H1 (cell line): ENCODE measurements at regions not wholly inside any gene's neighbourhood (a gene's known extent, or its start where the extent isn't known, plus 50 kb on each side); places are given as distances from the start of the nearest gene placed in this dataset.

Experiments used
- CTCF ChIA-PET: fragments of 300-600 bp; sonication (Branson Sonifier 250); formaldehyde crosslinking; loops from one replicate; lab custom pipeline; 2021; ENCODE audit not compliant: partially characterized antibody; lab: Charles Lee
- POLR2A ChIA-PET: fragments of 300-600 bp; sonication (Branson Sonifier 250); formaldehyde crosslinking; loops from one replicate; lab custom pipeline; 2021; ENCODE audit warnings: inconsistent platforms; ENCODE audit not compliant: partially characterized antibody; lab: Charles Lee
- DNase-seq, 2 experiments: peaks; one replicate each; pipeline versions ENCODE4 v3.0.0 to v3.0.0-alpha.2; 2010 to 2022; ENCODE audit warnings: low spot score in 2 of 2, low read depth in 1 of 2, mixed read lengths in 1 of 2
- FAIRE-seq: peaks from 2 replicates; lab custom pipeline; 2011; peaks lifted over from hg19 to GRCh38; lab: Jason Lieb, UNC
- H2AFZ ChIP-seq: 2 replicates; pipeline ENCODE4 v1.8.1; 2012; ENCODE audit warnings: low read length, inconsistent platforms
- H2AK5ac ChIP-seq: 2 replicates; pipeline ENCODE4 v1.6.1; 2013; ENCODE audit warnings: low read depth, low read length
- H2BK120ac ChIP-seq: replicated peaks from 2 replicates; pipeline ENCODE3; 2013; ENCODE audit warnings: low read depth, low read length, inconsistent platforms
- H2BK12ac ChIP-seq: 2 replicates; pipeline ENCODE4 v1.6.1; 2013; ENCODE audit warnings: low read depth, low read length
- H2BK15ac ChIP-seq: 2 replicates; pipeline ENCODE4 v1.6.1; 2013; ENCODE audit warnings: low read length
- H2BK20ac ChIP-seq: 2 replicates; pipeline ENCODE4 v1.6.1; 2013; ENCODE audit warnings: low read length
- H2BK5ac ChIP-seq: 2 replicates; pipeline ENCODE4 v1.6.1; 2013; ENCODE audit warnings: low read depth, low read length
- H3K14ac ChIP-seq: 2 replicates; pipeline ENCODE4 v1.6.1; 2013; ENCODE audit warnings: inconsistent platforms; ENCODE audit not compliant: insufficient read length
- H3K18ac ChIP-seq: 2 replicates; pipeline ENCODE4 v1.6.1; 2013; ENCODE audit warnings: low read length; ENCODE audit errors: extremely low read depth
- H3K23ac ChIP-seq: 2 replicates; pipeline ENCODE4 v1.6.1; 2013; ENCODE audit warnings: inconsistent platforms; ENCODE audit not compliant: insufficient read length
- H3K23me2 ChIP-seq: 2 replicates; pipeline ENCODE4 v1.6.1; 2013; ENCODE audit warnings: low read depth, low read length
- H3K27ac ChIP-seq: 2 replicates; pipeline ENCODE4 v1.6.1; 2011; ENCODE audit warnings: low read depth, low read length, inconsistent platforms
- H3K27me3 ChIP-seq, 4 experiments: replicated peaks in 1 of 4; 1 replicate in 1 of 4; 2 replicates in 3 of 4; pipeline versions ENCODE4 v1.6.1 to v1.8.1; 2011 to 2013; ENCODE audit warnings: low read length in 3 of 4, mild to moderate bottlenecking in 3 of 4, inconsistent platforms in 2 of 4, mixed read lengths in 2 of 4, moderate library complexity in 1 of 4; ENCODE audit not compliant: control insufficient read depth in 3 of 4, insufficient read depth in 3 of 4; ENCODE audit errors: extremely low read depth in 1 of 4
- H3K36me3 ChIP-seq, 4 experiments: 2 replicates each; pipeline versions ENCODE4 v1.6.1 to v1.8.1; 2011 to 2013; ENCODE audit warnings: mild to moderate bottlenecking in 4 of 4, low read length in 3 of 4, moderate library complexity in 2 of 4, control low read depth in 1 of 4, inconsistent platforms in 1 of 4; ENCODE audit not compliant: insufficient read depth in 4 of 4, control insufficient read depth in 2 of 4
- H3K4ac ChIP-seq: replicated peaks from 2 replicates; pipeline ENCODE3; 2013; ENCODE audit warnings: low read length, low read depth, mixed read lengths, inconsistent platforms; ENCODE audit not compliant: insufficient read length
- H3K4me1 ChIP-seq, 4 experiments: replicated peaks in 1 of 4; 1 replicate in 1 of 4; 2 replicates in 3 of 4; pipeline versions ENCODE4 v1.6.1 to v1.8.1; 2011 to 2013; ENCODE audit warnings: low read length in 3 of 4, inconsistent platforms in 2 of 4, mixed read lengths in 1 of 4; ENCODE audit not compliant: insufficient read depth in 4 of 4, control insufficient read depth in 3 of 4
- H3K4me2 ChIP-seq, 2 experiments: 2 replicates each; pipeline versions ENCODE4 v1.6.1 to v1.8.1; 2011 to 2013; ENCODE audit warnings: low read depth in 2 of 2, low read length in 2 of 2, control low read depth in 1 of 2, inconsistent platforms in 1 of 2, mild to moderate bottlenecking in 1 of 2; ENCODE audit not compliant: insufficient read depth in 1 of 2
- H3K4me3 ChIP-seq, 4 experiments: fragments of 200-600, 300-600 bp in 1 of 4; sonication (generic), shearing (Covaris generic), sonication (Bioruptor Twin) in 1 of 4; 2 replicates each; pipeline versions ENCODE4 v1.5.1 to v1.8.1; 2011 to 2016; ENCODE audit warnings: low read length in 4 of 4, low read depth in 3 of 4, control low read depth in 2 of 4, inconsistent platforms in 2 of 4, mild to moderate bottlenecking in 2 of 4, mixed read lengths in 1 of 4, moderate library complexity in 1 of 4; ENCODE audit not compliant: insufficient read depth in 2 of 4; ENCODE audit errors: extremely low read depth in 1 of 4
- H3K56ac ChIP-seq: replicated peaks from 2 replicates; pipeline ENCODE3; 2013; ENCODE audit warnings: low read depth, mild to moderate bottlenecking, mixed read lengths, low read length, inconsistent platforms; ENCODE audit not compliant: insufficient read length
- H3K79me1 ChIP-seq: 2 replicates; pipeline ENCODE4 v1.6.1; 2013; ENCODE audit warnings: low read depth, low read length, control low read depth
- H3K79me2 ChIP-seq, 2 experiments: 2 replicates each; pipeline versions ENCODE4 v1.6.1 to v1.8.1; 2012 to 2013; ENCODE audit warnings: low read length in 2 of 2, mild to moderate bottlenecking in 2 of 2, inconsistent platforms in 1 of 2; ENCODE audit not compliant: insufficient read depth in 2 of 2, control insufficient read depth in 1 of 2
- H3K9ac ChIP-seq, 4 experiments: replicated peaks in 1 of 4; 1 replicate in 1 of 4; 2 replicates in 3 of 4; pipeline versions ENCODE4 v1.6.1 to v1.8.1; 2011 to 2013; ENCODE audit warnings: low read depth in 3 of 4, low read length in 3 of 4, control low read depth in 2 of 4, mild to moderate bottlenecking in 2 of 4, moderate library complexity in 2 of 4, inconsistent platforms in 1 of 4; ENCODE audit errors: extremely low read depth in 1 of 4
- H3K9me3 ChIP-seq, 2 experiments: 2 replicates each; pipeline versions ENCODE4 v1.6.1 to v1.8.1; 2012 to 2013; ENCODE audit warnings: mild to moderate bottlenecking in 2 of 2, moderate library complexity in 2 of 2, control low read depth in 1 of 2, inconsistent platforms in 1 of 2, low read depth in 1 of 2, low read length in 1 of 2, mixed read lengths in 1 of 2; ENCODE audit not compliant: insufficient read depth in 2 of 2
- H4K20me1 ChIP-seq, 2 experiments: replicated peaks in 1 of 2; 2 replicates each; pipeline versions ENCODE3 to v1.8.1; 2011 to 2013; ENCODE audit warnings: inconsistent platforms in 2 of 2, low read length in 2 of 2, mild to moderate bottlenecking in 1 of 2; ENCODE audit not compliant: insufficient read depth in 2 of 2, control insufficient read depth in 1 of 2
- H4K5ac ChIP-seq: 2 replicates; pipeline ENCODE4 v1.6.1; 2013; ENCODE audit warnings: low read length, low read depth, mixed read lengths, inconsistent platforms; ENCODE audit not compliant: insufficient read length
- H4K8ac ChIP-seq: 2 replicates; pipeline ENCODE4 v1.8.0; 2013; ENCODE audit warnings: mild to moderate bottlenecking, moderate library complexity, low read length, inconsistent platforms; ENCODE audit not compliant: insufficient read depth; ENCODE audit errors: extremely low read depth
- H4K91ac ChIP-seq: replicated peaks from 2 replicates; pipeline ENCODE3; 2013; ENCODE audit warnings: low read length, mixed read lengths, inconsistent platforms; ENCODE audit not compliant: insufficient read length
- HDAC2 ChIP-seq, 2 experiments: fragments of 300-600 bp in 1 of 2; sonication (generic) in 1 of 2; IDR thresholded peaks; 2 replicates each; pipeline ENCODE4 v1.6.1; 2011 to 2012; ENCODE audit warnings: low read depth in 2 of 2, low read length in 2 of 2, mild to moderate bottlenecking in 2 of 2, moderate library complexity in 2 of 2, borderline replicate concordance in 1 of 2, inconsistent platforms in 1 of 2
- POLR2A ChIP-seq, 2 experiments: IDR thresholded peaks; 1 replicate in 1 of 2; 2 replicates in 1 of 2; pipeline ENCODE4 v1.6.1; 2011; ENCODE audit warnings: low read depth in 2 of 2, low read length in 2 of 2, mild to moderate bottlenecking in 2 of 2; ENCODE audit errors: control extremely low read depth in 1 of 2
- POLR2AphosphoS5 ChIP-seq: IDR thresholded peaks from 2 replicates; pipeline ENCODE4 v1.6.1; 2011; ENCODE audit warnings: low read depth, low read length
- SIRT6 ChIP-seq: IDR thresholded peaks from one replicate; pipeline ENCODE4 v1.7.1; 2012; ENCODE audit warnings: low read length, inconsistent platforms
- SP4 ChIP-seq: IDR thresholded peaks from 2 replicates; pipeline ENCODE4 v1.6.1; 2012; ENCODE audit warnings: low read length, inconsistent platforms
- WGBS, 2 experiments: shearing (Covaris generic) in 1 of 2; methylation state at CpG; one replicate each; pipeline versions ENCODE4 v1.1.6 to v1.1.7; 2013 to 2015; ENCODE audit warnings: low lambda C conversion rate in 2 of 2, mixed read lengths in 2 of 2, inconsistent platforms in 1 of 2, low coverage in 1 of 2, missing lambda C conversion rate in 1 of 2; ENCODE audit not compliant: insufficient replicate concordance in 2 of 2, insufficient coverage in 1 of 2, insufficient read length in 1 of 2; ENCODE audit errors: extremely low coverage in 1 of 2, missing lambda C conversion rate in 1 of 2; 5-methylcytosine and 5-hydroxymethylcytosine counted together

- H3K23ac ChIP-seq: no peak overlapping the region
- H4K5ac ChIP-seq: no peak overlapping the region
- no peak overlapping the region for H3K4ac ChIP-seq
- no peaks in the 10 kb centered on the region for H3K79me2 ChIP-seq
- H3K27me3 ChIP-seq: no peaks in the 10 kb centered on the region
- ChIA-PET POLR2A (interaction anchor here (0.8 to 0.9 kb wide), 2 partner anchors 20 to 67 kb away, joined by 3 read pairs; partner anchors contain the start of gene VEGFA), CTCF (interaction anchor here (0.8 to 3.2 kb wide), 17 partner anchors 11 to 243 kb away, joined by 3 to 9 read pairs (median 4); partner anchors contain the start of gene VEGFA)
- no peak overlapping the region for H3K27ac ChIP-seq
- no peak for FAIRE-seq
- H4K8ac ChIP-seq: no peak overlapping the region
- WGBS, 2 experiments: 89% methylated on average over 7 of the region's 7 CpGs; no CpG with 5 or more reads in 1 of the 2 experiments
- H3K4me2 ChIP-seq: no peak overlapping the region
- DNase-seq: no peak
- no peak for TF ChIP-seq POLR2AphosphoS5
- no peak for TF ChIP-seq HDAC2 (IDR thresholded peaks at IDR 0.05; ENCODE audit: borderline replicate concordance in 1 of 2, low read depth in 2 of 2, low read length in 2 of 2)
- TF ChIP-seq SP4: no peak
- no peak for TF ChIP-seq SIRT6
- TF ChIP-seq POLR2A (IDR thresholded peaks at IDR 0.05; ENCODE audit: control extremely low read depth in 1 of 2, low read depth in 2 of 2, low read length in 2 of 2): no peak
- H2AFZ ChIP-seq: no peak overlapping the region
- no peak overlapping the region for H2BK15ac ChIP-seq
- H4K20me1 ChIP-seq: no peaks in the 10 kb centered on the region
- no peaks in the 10 kb centered on the region for H3K79me1 ChIP-seq
- no peak overlapping the region for H4K91ac ChIP-seq
- H3K23me2 ChIP-seq: no peaks in the 10 kb centered on the region
- no peak overlapping the region for H2BK12ac ChIP-seq
- peaks cover 0 to 3% (median under 1%) of the 10 kb centered on the region in 4 experiments; a peak in 1 of 7 replicates for H3K4me1 ChIP-seq
- no peak overlapping the region for H3K9ac ChIP-seq
- no peak overlapping the region for H3K18ac ChIP-seq
- H2BK20ac ChIP-seq: no peak overlapping the region
- no peaks in the 10 kb centered on the region for H3K36me3 ChIP-seq
- H2BK5ac ChIP-seq: no peak overlapping the region
- H2AK5ac ChIP-seq: no peak overlapping the region
- no peak overlapping the region for H2BK120ac ChIP-seq
- no peak overlapping the region for H3K4me3 ChIP-seq
- H3K14ac ChIP-seq: no peak overlapping the region
- no peaks in the 10 kb centered on the region for H3K9me3 ChIP-seq
- no peak overlapping the region for H3K56ac ChIP-seq
Observed at GRCh38 chr6:43836507-43837240, 66.7 kb downstream of the VEGFA start.
